HG03064 (cell line): ENCODE measurements at regions not wholly inside any gene's neighbourhood (a gene's known extent, or its start where the extent isn't known, plus 50 kb on each side); places are given as distances from the start of the nearest gene placed in this dataset.

Experiments
- ATAC-seq: cut with Tn5 transposase; IDR thresholded peaks from one replicate; pipeline ENCODE4 v1.9.1; 2021; ENCODE audit warnings: low read depth; ENCODE audit not compliant: unreplicated experiment

- no peak for ATAC-seq
Observed at GRCh38 chr2:156647377-156648010, 211.3 kb downstream of the GPD2 start.

GRCh38 chr2:156648522-156648921 is 212.3 kb downstream of the GPD2 start:
- ATAC-seq: no peak

GRCh38 chr2:156649596-156649995 is 213.4 kb downstream of the GPD2 start:
- no peak for ATAC-seq

GRCh38 chr2:156652691-156653090 is 216.5 kb downstream of the GPD2 start:
- no peak for ATAC-seq

- no peak for ATAC-seq
Observed at GRCh38 chr2:156653675-156654074, 217.5 kb downstream of the GPD2 start.

GRCh38 chr2:156657809-156658208 is 221.6 kb downstream of the GPD2 start:
- no peak for ATAC-seq

- ATAC-seq: no peak
Observed at GRCh38 chr2:156659694-156660093, 223.5 kb downstream of the GPD2 start.

- no peak for ATAC-seq
Observed at GRCh38 chr2:156663757-156664409, 227.7 kb downstream of the GPD2 start.

- ATAC-seq: no peak
Observed at GRCh38 chr2:156666130-156666785, 230.1 kb downstream of the GPD2 start.

- ATAC-seq: no peak
Observed at GRCh38 chr2:156670104-156670503, 233.9 kb downstream of the GPD2 start.

- ATAC-seq: no peak
Observed at GRCh38 chr2:156671706-156672361, 235.7 kb downstream of the GPD2 start.

- ATAC-seq: no peak
Observed at GRCh38 chr2:156672556-156673332, 236.6 kb downstream of the GPD2 start.

- ATAC-seq: no peak
Observed at GRCh38 chr2:156673333-156673615, 237.1 kb downstream of the GPD2 start.

- ATAC-seq: no peak
Observed at GRCh38 chr2:156673981-156674380, 237.8 kb downstream of the GPD2 start.

GRCh38 chr2:156675896-156676295 is 239.7 kb downstream of the GPD2 start:
- no peak for ATAC-seq

- ATAC-seq: no peak
Observed at GRCh38 chr2:156679820-156680219, 243.6 kb downstream of the GPD2 start.

- ATAC-seq: no peak
Observed at GRCh38 chr2:156680266-156680665, 244.1 kb downstream of the GPD2 start.

- no peak for ATAC-seq
Observed at GRCh38 chr2:156687126-156687525, 250.9 kb downstream of the GPD2 start.

- ATAC-seq: no peak
Observed at GRCh38 chr2:156687715-156688114, 251.5 kb downstream of the GPD2 start.

GRCh38 chr2:156689939-156690338 is 253.8 kb downstream of the GPD2 start:
- no peak for ATAC-seq

GRCh38 chr2:156691014-156691413 is 254.8 kb downstream of the GPD2 start:
- ATAC-seq: no peak
